Testis (tissue), 2 donors: ENCODE measurements at regions not wholly inside any gene's neighbourhood (a gene's known extent, or its start where the extent isn't known, plus 50 kb on each side); places are given as distances from the start of the nearest gene placed in this dataset.
"Not testable (repeated sequence)": the region's sequence is repeated elsewhere in the genome, so short reads cannot be mapped to it uniquely, and the experiment has no call there.

Experiments used
- CTCF ChIP-seq, 3 experiments: fragments of 450-650 bp in 2 of 3; fragments of 200-600 bp in 1 of 3; sonication (generic) in 1 of 3; IDR thresholded peaks; one replicate each; pipeline ENCODE4 v1.5.1; 2016 to 2019; ENCODE audit warnings: antibody characterized with exemption in 3 of 3, mild to moderate bottlenecking in 2 of 3, moderate library complexity in 1 of 3
- POLR2A ChIP-seq: fragments of 450-650 bp; IDR thresholded peaks from one replicate; pipeline ENCODE4 v1.6.1; 2017; ENCODE audit warnings: antibody characterized with exemption, mild to moderate bottlenecking, moderate library complexity

- not testable (repeated sequence) for TF ChIP-seq CTCF (IDR thresholded peaks at IDR 0.05); POLR2A
These were observed 378.7 kb downstream of the KIF2B start for GRCh38 chr17:54201380-54201779.
